ENCODE measurements at regions not wholly inside any gene's neighbourhood (a gene's known extent, or its start where the extent isn't known, plus 50 kb on each side); places are given as distances from the start of the nearest gene placed in this dataset.

GRCh38 chr2:215697496-215697895 is 261.6 kb upstream of the FN1 start:
- TF ChIP-seq TCF7L2 (IDR thresholded peaks at IDR 0.05; ENCODE audit: low read depth, low read length) (no peak), POLR2AphosphoS5 (IDR thresholded peaks at IDR 0.05; ENCODE audit: low read depth, low read length) (no peak), CTCF (IDR thresholded peaks at IDR 0.05) (no peak), SIN3A (IDR thresholded peaks at IDR 0.05; ENCODE audit: borderline replicate concordance, insufficient read depth, low read depth, low read length) (no peak), REST (IDR thresholded peaks at IDR 0.05; ENCODE audit: insufficient read depth in 1 of 2, low read depth in 2 of 2, low read length in 1 of 2) (no peak)
- CTCF ChIA-PET = no interaction called here
- Histone ChIP-seq H3K4me3 (ENCODE audit: low read depth in 2 of 2, low read length in 2 of 2) (no peak overlapping the region), H3K36me3 (ENCODE audit: control insufficient read depth, insufficient read depth, low read length) (no peaks in the 10 kb centered on the region), H3K27ac (ENCODE audit: low read length) (no peak overlapping the region), H3K9me3 (ENCODE audit: control insufficient read depth, insufficient read depth, low read depth, low read length) (no peaks in the 10 kb centered on the region), H3K27me3 (ENCODE audit: control insufficient read depth, insufficient read depth, low read length) (no peaks in the 10 kb centered on the region), H3K4me1 (ENCODE audit: control insufficient read depth, insufficient read depth, low read length) (no peaks in the 10 kb centered on the region)
- DNase-seq (ENCODE audit: low read depth, low spot score) = no peak
- POLR2A ChIA-PET = no interaction called here
- in situ Hi-C loops (cut with HindIII; ENCODE audit: low pct_unique_long_range_greater_than_20kb, low sequenced_read_pairs) = no loop called here
- intact Hi-C loops (cut with micrococcal nuclease; ENCODE audit: unreplicated experiment) = no loop called here
- no peak for ATAC-seq
- BruUV-seq (replicated peaks) = no TSS peak

- DNase-seq (ENCODE audit: low read depth, low spot score) = no peak
- Histone ChIP-seq H3K4me1 (ENCODE audit: control insufficient read depth, insufficient read depth, low read length) (no peaks in the 10 kb centered on the region), H3K4me3 (ENCODE audit: low read depth in 2 of 2, low read length in 2 of 2) (no peak overlapping the region), H3K27me3 (ENCODE audit: control insufficient read depth, insufficient read depth, low read length) (no peaks in the 10 kb centered on the region), H3K27ac (ENCODE audit: low read length) (no peak overlapping the region), H3K36me3 (ENCODE audit: control insufficient read depth, insufficient read depth, low read length) (no peaks in the 10 kb centered on the region), H3K9me3 (ENCODE audit: control insufficient read depth, insufficient read depth, low read depth, low read length) (no peaks in the 10 kb centered on the region)
- CTCF ChIA-PET = no interaction called here
- POLR2A ChIA-PET = no interaction called here
- ATAC-seq = no peak
- intact Hi-C loops (cut with micrococcal nuclease; ENCODE audit: unreplicated experiment) (no loop called here), in situ Hi-C loops (cut with HindIII; ENCODE audit: low pct_unique_long_range_greater_than_20kb, low sequenced_read_pairs) (no loop called here)
- TF ChIP-seq POLR2AphosphoS5 (IDR thresholded peaks at IDR 0.05; ENCODE audit: low read depth, low read length) (no peak), SIN3A (IDR thresholded peaks at IDR 0.05; ENCODE audit: borderline replicate concordance, insufficient read depth, low read depth, low read length) (no peak), CTCF (IDR thresholded peaks at IDR 0.05) (no peak), TCF7L2 (IDR thresholded peaks at IDR 0.05; ENCODE audit: low read depth, low read length) (no peak), REST (IDR thresholded peaks at IDR 0.05; ENCODE audit: insufficient read depth in 1 of 2, low read depth in 2 of 2, low read length in 1 of 2) (no peak)
- BruUV-seq (replicated peaks) = no TSS peak
Measured at GRCh38 chr2:215697003-215697402, 261.1 kb upstream of the FN1 start.
